ENCODE measurements at regions not wholly inside any gene's neighbourhood (a gene's known extent, or its start where the extent isn't known, plus 50 kb on each side); places are given as distances from the start of the nearest gene placed in this dataset.
"Not testable (repeated sequence)": the region's sequence is repeated elsewhere in the genome, so short reads cannot be mapped to it uniquely, and the experiment has no call there.

GRCh38 chr2:210950434-210951060 is 394.1 kb downstream of the CPS1 start:
- not testable (repeated sequence) for H3K36me3 ChIP-seq (ENCODE audit: control insufficient read depth, insufficient read depth, low read length); H3K27me3 ChIP-seq (ENCODE audit: control insufficient read depth, insufficient read depth, low read length); H3K9me3 ChIP-seq (replicated peaks; ENCODE audit: control insufficient read depth, low read depth, low read length); H3K27ac ChIP-seq (ENCODE audit: low read length); DNase-seq; H3K4me1 ChIP-seq (ENCODE audit: control insufficient read depth, insufficient read depth, low read length); H3K4me3 ChIP-seq (ENCODE audit: low read length)
- 97% methylated on average over 31 of the region's 41 CpGs for WGBS (ENCODE audit: insufficient coverage)

GRCh38 chr2:210954386-210954907 is 398.0 kb downstream of the CPS1 start:
- no peaks in the 10 kb centered on the region for H3K36me3 ChIP-seq (ENCODE audit: control insufficient read depth, insufficient read depth, low read length)
- no peak for DNase-seq
- H3K4me3 ChIP-seq (ENCODE audit: low read length): no peak overlapping the region
- H3K4me1 ChIP-seq (ENCODE audit: control insufficient read depth, insufficient read depth, low read length): no peaks in the 10 kb centered on the region
- H3K9me3 ChIP-seq (replicated peaks; ENCODE audit: control insufficient read depth, low read depth, low read length): no peaks in the 10 kb centered on the region
- 90% methylated on average over 2 of the region's 2 CpGs for WGBS (ENCODE audit: insufficient coverage)
- H3K27me3 ChIP-seq (ENCODE audit: control insufficient read depth, insufficient read depth, low read length): no peaks in the 10 kb centered on the region
- H3K27ac ChIP-seq (ENCODE audit: low read length): no peak overlapping the region

DNA sequence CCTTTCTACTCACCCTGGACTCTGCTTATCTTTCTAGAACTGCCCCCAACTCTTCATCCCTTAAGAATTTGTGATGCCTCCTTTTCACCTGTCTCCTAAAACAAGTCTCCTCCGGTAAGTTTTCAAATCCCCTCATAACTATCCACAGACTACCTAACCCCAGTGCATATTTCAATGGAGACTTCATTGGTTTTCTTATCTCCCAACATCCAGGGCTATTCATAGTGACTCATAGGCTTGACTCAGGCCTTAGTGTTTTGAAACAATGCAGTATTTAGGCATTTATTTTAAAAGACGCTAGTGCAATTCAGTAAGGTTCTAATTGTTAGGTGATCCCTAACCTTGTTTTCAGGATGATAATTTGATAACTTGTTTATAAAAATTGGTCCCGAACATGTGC is 399.2 kb downstream of the CPS1 start:
- no peaks in the 10 kb centered on the region for H3K27me3 ChIP-seq (ENCODE audit: control insufficient read depth, insufficient read depth, low read length)
- DNase-seq: no peak

GRCh38 chr2:210956101-210956500 is 399.7 kb downstream of the CPS1 start:
- Histone ChIP-seq H3K4me1 (ENCODE audit: control insufficient read depth, insufficient read depth, low read length) (no peaks in the 10 kb centered on the region), H3K9me3 (replicated peaks; ENCODE audit: control insufficient read depth, low read depth, low read length) (no peaks in the 10 kb centered on the region), H3K36me3 (ENCODE audit: control insufficient read depth, insufficient read depth, low read length) (no peaks in the 10 kb centered on the region), H3K27ac (ENCODE audit: low read length) (no peak overlapping the region), H3K4me3 (ENCODE audit: low read length) (no peak overlapping the region), H3K27me3 (ENCODE audit: control insufficient read depth, insufficient read depth, low read length) (no peaks in the 10 kb centered on the region)
- DNase-seq: no peak

More for the DNA sequence above, 399.2 kb downstream of the CPS1 start:
- H3K27ac ChIP-seq (ENCODE audit: low read length): no peak overlapping the region
- H3K9me3 ChIP-seq (replicated peaks; ENCODE audit: control insufficient read depth, low read depth, low read length): no peaks in the 10 kb centered on the region
- 75% methylated on average over 1 of the region's 3 CpGs for WGBS (ENCODE audit: insufficient coverage)
- H3K4me3 ChIP-seq (ENCODE audit: low read length): no peak overlapping the region
- H3K4me1 ChIP-seq (ENCODE audit: control insufficient read depth, insufficient read depth, low read length): no peaks in the 10 kb centered on the region
- H3K36me3 ChIP-seq (ENCODE audit: control insufficient read depth, insufficient read depth, low read length): no peaks in the 10 kb centered on the region

GRCh38 chr2:210961249-210961648 is 404.9 kb downstream of the CPS1 start:
- DNase-seq: no peak
- H3K4me3 ChIP-seq (ENCODE audit: low read length): no peak overlapping the region
- H3K27ac ChIP-seq (ENCODE audit: low read length): no peak overlapping the region
- no peaks in the 10 kb centered on the region for H3K36me3 ChIP-seq (ENCODE audit: control insufficient read depth, insufficient read depth, low read length)
- no peaks in the 10 kb centered on the region for H3K9me3 ChIP-seq (replicated peaks; ENCODE audit: control insufficient read depth, low read depth, low read length)
- WGBS (ENCODE audit: insufficient coverage): no CpG with 5 or more reads among the region's 2 CpGs
- no peaks in the 10 kb centered on the region for H3K27me3 ChIP-seq (ENCODE audit: control insufficient read depth, insufficient read depth, low read length)
- H3K4me1 ChIP-seq (ENCODE audit: control insufficient read depth, insufficient read depth, low read length): no peaks in the 10 kb centered on the region

GRCh38 chr2:210963386-210963785 is 407.0 kb downstream of the CPS1 start:
- Histone ChIP-seq H3K27ac (ENCODE audit: low read length) (no peak overlapping the region), H3K27me3 (ENCODE audit: control insufficient read depth, insufficient read depth, low read length) (no peaks in the 10 kb centered on the region), H3K4me3 (ENCODE audit: low read length) (no peak overlapping the region), H3K36me3 (ENCODE audit: control insufficient read depth, insufficient read depth, low read length) (no peaks in the 10 kb centered on the region), H3K9me3 (replicated peaks; ENCODE audit: control insufficient read depth, low read depth, low read length) (no peaks in the 10 kb centered on the region), H3K4me1 (ENCODE audit: control insufficient read depth, insufficient read depth, low read length) (no peaks in the 10 kb centered on the region)
- no CpG with 5 or more reads among the region's 2 CpGs for WGBS (ENCODE audit: insufficient coverage)
- no peak for DNase-seq

- Histone ChIP-seq H3K27me3 (ENCODE audit: control insufficient read depth, insufficient read depth, low read length) (no peaks in the 10 kb centered on the region), H3K4me3 (ENCODE audit: low read length) (no peak overlapping the region), H3K9me3 (replicated peaks; ENCODE audit: control insufficient read depth, low read depth, low read length) (no peaks in the 10 kb centered on the region), H3K27ac (ENCODE audit: low read length) (no peak overlapping the region), H3K4me1 (ENCODE audit: control insufficient read depth, insufficient read depth, low read length) (no peaks in the 10 kb centered on the region), H3K36me3 (ENCODE audit: control insufficient read depth, insufficient read depth, low read length) (no peaks in the 10 kb centered on the region)
- no CpG with 5 or more reads among the region's 2 CpGs for WGBS (ENCODE audit: insufficient coverage)
- DNase-seq: no peak
Measured at GRCh38 chr2:210964141-210964764, 407.9 kb downstream of the CPS1 start.

DNA sequence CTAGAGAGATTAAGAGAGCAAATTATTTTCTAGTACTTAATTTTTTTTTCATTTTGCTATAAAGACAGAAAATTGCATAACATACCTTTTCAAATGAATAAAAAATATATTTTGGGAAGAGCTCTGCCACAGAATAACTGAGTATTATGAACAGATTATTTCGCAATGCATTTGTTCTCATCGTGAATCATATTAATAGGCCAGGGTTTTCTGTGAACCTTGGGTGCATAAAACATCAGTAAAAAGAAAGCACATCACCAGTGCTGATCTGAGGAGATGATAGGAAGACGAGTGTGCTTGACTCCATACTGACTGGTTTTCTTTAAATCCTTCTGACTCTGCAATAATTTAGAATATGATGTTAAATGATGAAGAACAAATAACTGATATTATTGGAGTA is 409.1 kb downstream of the CPS1 start:
- no peaks in the 10 kb centered on the region for H3K36me3 ChIP-seq (ENCODE audit: control insufficient read depth, insufficient read depth, low read length)
- no peaks in the 10 kb centered on the region for H3K27me3 ChIP-seq (ENCODE audit: control insufficient read depth, insufficient read depth, low read length)
- no peak for DNase-seq
- H3K4me1 ChIP-seq (ENCODE audit: control insufficient read depth, insufficient read depth, low read length): no peaks in the 10 kb centered on the region
- H3K4me3 ChIP-seq (ENCODE audit: low read length): no peak overlapping the region
- H3K27ac ChIP-seq (ENCODE audit: low read length): no peak overlapping the region
- WGBS (ENCODE audit: insufficient coverage): no CpG with 5 or more reads among the region's 3 CpGs
- H3K9me3 ChIP-seq (replicated peaks; ENCODE audit: control insufficient read depth, low read depth, low read length): no peaks in the 10 kb centered on the region

DNA sequence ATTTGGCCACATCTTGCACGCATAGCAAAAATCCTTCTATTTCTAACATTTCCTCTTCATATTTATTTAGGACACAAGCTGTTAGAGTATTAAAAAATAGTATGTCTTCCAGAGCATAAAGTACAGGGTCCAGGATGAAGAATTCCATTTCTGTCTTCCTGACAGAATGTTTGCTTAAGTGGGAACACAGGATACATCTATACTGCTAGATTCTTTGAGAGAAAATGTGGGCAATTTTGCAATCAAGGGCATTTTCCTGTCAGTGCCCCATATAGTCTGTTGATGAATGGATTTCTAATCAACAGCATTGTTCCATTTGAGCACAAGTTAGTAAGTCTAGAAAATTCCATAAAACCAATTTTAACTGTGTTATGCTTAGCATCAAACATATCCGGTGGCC is 409.9 kb downstream of the CPS1 start:
- Histone ChIP-seq H3K27ac (ENCODE audit: low read length) (no peak overlapping the region), H3K4me3 (ENCODE audit: low read length) (no peak overlapping the region), H3K4me1 (ENCODE audit: control insufficient read depth, insufficient read depth, low read length) (no peaks in the 10 kb centered on the region), H3K9me3 (replicated peaks; ENCODE audit: control insufficient read depth, low read depth, low read length) (no peaks in the 10 kb centered on the region), H3K36me3 (ENCODE audit: control insufficient read depth, insufficient read depth, low read length) (no peaks in the 10 kb centered on the region), H3K27me3 (ENCODE audit: control insufficient read depth, insufficient read depth, low read length) (no peaks in the 10 kb centered on the region)
- WGBS (ENCODE audit: insufficient coverage): no CpG with 5 or more reads among the region's 2 CpGs
- no peak for DNase-seq

DNA sequence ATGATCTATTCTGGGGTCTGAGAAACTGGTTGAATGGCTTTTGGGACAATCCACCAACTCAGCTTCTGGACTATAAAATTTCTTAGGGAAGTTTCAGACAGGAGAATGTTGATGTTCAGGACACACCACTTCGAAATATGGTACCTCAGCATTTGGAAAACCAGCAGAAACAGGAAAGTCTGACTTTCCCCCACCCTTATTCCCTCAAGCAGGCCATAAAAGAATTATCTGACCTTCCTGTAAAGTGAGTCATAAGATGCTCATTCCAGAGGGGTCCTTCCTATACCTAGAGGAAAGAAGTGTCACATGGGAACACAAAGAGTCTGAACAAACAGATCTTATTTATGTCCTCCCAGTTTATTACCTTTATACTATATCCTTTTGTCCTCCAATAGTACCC is 415.0 kb downstream of the CPS1 start:
- Histone ChIP-seq H3K36me3 (ENCODE audit: control insufficient read depth, insufficient read depth, low read length) (no peaks in the 10 kb centered on the region), H3K27ac (ENCODE audit: low read length) (no peak overlapping the region)
- WGBS (ENCODE audit: insufficient coverage): no CpG with 5 or more reads among the region's 1 CpG

More for the DNA sequence above, 415.0 kb downstream of the CPS1 start:
- DNase-seq: no peak
- H3K9me3 ChIP-seq (replicated peaks; ENCODE audit: control insufficient read depth, low read depth, low read length): no peaks in the 10 kb centered on the region
- H3K4me1 ChIP-seq (ENCODE audit: control insufficient read depth, insufficient read depth, low read length): no peaks in the 10 kb centered on the region
- no peaks in the 10 kb centered on the region for H3K27me3 ChIP-seq (ENCODE audit: control insufficient read depth, insufficient read depth, low read length)
- no peak overlapping the region for H3K4me3 ChIP-seq (ENCODE audit: low read length)

Measured in muscle of leg (tissue), 3 donors.